GM03348 (cell line): ENCODE measurements at regions not wholly inside any gene's neighbourhood (a gene's known extent, or its start where the extent isn't known, plus 50 kb on each side); places are given as distances from the start of the nearest gene placed in this dataset.
"Not testable (repeated sequence)": the region's sequence is repeated elsewhere in the genome, so short reads cannot be mapped to it uniquely, and the experiment has no call there.

ENCODE experiments used
- DNase-seq: peaks from one replicate; pipeline ENCODE4 v3.0.0; 2012; ENCODE audit warnings: low spot score

DNA sequence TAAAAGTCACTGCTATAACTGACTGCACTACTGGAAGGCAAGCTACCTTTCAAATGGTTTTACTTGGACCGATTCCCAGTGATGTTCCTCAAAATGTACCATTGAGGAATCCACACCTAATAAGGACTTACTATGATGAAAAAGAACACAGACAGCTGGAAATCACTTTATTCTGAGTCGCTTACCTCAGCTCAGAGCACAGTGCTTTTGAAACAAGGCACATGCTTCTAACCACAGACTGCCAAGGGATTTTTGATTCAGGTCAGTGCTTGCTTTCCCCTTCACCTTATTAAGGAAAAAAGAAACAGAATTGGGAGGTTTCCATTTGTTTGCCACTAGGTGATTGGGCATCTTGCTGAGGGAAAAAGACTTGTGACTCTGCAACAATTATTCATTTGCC is 707.5 kb upstream of the FSHR start:
- DNase-seq = no peak

DNA sequence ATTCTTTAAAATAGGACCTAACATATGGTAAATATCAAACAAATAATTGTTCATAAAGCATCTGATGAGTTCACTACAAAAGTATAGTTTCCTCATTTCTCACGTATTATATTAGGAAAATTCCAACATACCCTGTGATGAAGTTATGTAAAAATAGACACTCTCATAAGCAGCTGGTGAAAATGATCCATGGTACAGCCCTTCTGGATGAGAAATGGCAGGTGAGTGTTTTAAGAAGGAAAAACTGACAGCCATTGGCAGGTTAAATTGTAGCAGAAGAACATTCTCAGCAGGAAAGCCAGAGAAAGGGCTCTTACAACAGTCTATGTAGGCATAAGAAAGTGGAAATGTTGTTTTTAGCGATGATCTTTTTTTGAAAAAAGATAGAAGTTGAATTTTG is 706.5 kb upstream of the FSHR start:
- DNase-seq = no peak

DNA sequence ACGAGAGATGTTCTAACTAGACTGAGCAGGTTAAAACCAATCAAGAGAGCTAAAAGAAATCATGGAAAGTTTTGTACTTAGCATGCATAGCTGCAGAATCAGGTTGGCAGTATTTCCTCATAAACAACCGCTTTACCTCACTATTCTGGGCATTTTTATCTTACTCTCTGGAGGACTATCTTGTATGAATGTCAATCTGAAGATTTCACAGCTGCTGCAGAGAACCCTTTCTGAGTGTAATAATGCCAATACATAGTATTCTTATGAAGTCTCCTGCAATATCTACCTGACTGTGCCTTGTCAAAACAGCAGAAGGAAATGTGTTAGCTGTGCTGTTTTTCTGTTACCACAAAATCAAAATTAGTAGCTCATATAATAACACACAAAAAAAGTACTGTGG is 705.9 kb upstream of the FSHR start:
- DNase-seq = no peak

DNA sequence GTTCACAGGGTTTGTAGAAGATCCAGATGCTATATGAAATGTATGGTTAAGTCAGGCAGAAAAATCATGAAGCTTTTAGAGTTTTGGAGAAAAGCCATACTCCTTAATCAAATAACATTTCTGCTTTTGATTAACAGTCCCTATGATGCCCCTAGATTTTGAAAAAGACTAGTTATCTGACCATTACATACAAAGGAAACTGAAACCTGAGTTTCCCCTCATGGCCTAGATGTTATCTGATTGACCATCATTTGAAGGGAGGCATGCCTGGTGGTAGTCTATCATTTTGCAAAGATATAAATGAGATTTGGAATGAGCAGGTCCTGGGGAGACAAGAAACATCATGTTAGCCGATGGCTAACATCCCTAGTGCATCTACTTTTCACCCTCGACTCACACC is 704.3 kb upstream of the FSHR start:
- no peak for DNase-seq

DNA sequence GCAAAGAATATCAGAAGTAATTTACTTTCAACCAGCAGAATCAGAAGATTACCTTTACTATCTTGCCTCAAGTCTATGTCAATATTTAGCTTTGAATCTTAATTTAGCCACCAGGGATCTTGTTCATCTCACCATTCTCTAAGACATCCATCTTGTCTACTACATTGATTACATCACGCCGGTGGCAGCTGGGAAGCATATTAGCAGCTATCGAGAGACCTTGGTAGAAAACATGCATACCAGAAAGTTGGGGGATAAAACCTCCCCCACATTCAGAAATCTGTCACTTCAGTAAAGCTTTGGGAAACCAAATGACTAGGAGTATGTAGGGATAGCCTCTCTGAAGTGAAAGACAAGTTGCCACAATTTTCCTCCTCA is 703.8 kb upstream of the FSHR start:
- no peak for DNase-seq

DNA sequence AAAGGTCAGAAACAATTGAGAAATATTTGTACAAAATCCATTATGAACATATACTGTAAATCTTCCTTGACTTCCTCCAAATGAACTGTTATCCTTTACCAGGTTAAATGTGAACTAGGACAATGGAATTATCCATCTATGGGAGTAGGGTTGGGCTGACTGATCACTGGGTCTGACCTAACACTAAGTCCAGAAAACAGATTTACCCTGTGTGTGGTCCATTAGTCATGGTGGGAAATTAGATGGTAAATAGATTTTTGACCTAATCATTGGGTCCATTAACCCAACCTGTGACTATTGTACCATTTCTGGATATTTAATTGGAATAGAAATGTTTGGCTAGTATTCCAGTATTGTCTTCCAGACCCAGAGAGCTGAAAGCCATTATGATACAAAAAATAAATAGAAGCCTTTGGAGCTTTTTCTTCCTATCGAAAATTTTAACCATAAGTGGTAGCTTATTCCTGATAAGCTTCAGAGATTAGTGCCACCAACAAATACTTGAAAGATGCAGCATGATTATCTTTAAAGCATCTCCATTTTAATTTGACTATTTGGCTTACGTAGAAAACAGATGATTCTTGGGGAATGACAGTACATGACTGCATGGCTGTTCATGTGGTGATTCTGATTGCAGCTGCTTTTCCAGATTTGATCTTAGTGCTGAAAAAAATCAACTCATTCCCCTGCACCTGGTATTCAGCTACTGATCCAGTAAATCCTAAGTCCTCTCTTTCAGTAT is 703.2 kb upstream of the FSHR start:
- no peak for DNase-seq

DNA sequence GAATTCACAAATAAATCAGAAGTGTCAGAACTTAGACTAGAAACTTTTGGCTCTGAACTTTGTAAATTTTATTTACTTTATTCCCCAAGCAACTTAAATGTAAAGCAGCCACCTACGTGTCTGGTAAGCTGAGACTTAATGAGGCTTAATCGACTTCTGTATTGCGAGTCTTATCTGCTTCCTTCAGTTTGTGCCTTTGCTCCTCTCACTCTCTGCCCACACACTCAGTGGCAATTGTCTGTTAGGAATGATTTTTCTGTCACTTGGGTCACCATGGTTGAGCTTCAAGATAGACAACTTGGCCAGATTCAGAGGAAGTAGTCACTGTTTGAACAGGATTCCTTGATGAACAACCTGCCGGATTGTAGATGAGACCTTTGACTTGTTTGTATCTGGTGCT is 691.4 kb upstream of the FSHR start:
- DNase-seq = no peak

DNA sequence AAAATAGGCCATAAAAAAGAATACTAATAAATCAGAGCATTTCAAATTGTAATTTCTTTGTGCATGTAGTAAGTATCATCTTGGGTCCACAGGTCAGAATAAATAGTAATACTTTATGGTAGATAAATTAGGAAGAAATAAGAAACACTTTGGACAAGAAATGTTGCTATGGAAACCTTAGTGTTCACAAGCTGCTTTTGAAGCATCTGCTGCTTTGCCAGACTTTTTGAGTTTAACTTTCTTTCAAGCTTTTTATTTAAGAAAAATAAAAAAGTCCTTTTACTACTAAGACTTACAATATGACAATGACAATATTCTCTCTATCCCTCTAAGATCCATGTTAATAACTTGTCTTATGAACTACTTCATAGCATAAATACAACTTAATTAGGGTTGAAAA is 690.7 kb upstream of the FSHR start:
- no peak for DNase-seq

DNA sequence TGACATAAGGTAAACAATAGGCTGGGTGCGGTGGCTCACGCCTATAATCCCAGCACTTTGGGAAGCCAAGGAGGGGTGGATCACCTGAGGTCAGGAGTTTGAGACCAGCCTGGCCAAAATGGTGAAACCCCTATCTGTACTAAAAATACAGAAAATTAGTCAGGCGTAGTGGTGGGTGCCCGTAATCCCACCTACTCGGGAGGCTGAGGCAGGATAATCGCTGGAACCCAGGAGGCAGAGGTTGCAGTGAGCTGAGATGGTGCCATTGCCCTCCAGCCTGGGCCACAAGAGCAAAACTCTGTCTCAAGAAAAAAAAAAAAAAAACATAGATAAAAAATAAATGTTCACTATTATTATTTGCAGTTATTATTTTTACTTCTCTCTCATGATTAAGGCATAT is 689.8 kb upstream of the FSHR start:
- not testable (repeated sequence) for DNase-seq

DNA sequence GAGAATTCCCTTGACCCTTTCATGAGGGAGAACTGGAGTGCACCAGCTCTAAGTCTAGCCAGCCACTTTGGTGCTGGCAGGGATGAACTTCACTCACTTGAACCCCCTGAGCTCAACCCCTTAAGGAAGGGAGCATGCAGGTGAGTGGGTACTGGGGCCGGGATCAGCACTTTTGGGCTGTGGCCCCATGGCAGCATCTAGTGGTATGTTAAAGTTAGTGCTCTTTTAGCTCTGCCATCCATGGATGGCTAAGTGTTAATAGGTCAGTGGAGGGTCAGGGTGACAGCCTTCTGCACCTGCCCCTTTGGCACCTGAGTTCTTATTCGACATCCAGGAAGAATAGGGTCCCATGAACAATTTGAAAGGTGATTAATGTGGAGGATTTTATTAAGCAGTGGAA is 689.0 kb upstream of the FSHR start:
- no peak for DNase-seq

DNA sequence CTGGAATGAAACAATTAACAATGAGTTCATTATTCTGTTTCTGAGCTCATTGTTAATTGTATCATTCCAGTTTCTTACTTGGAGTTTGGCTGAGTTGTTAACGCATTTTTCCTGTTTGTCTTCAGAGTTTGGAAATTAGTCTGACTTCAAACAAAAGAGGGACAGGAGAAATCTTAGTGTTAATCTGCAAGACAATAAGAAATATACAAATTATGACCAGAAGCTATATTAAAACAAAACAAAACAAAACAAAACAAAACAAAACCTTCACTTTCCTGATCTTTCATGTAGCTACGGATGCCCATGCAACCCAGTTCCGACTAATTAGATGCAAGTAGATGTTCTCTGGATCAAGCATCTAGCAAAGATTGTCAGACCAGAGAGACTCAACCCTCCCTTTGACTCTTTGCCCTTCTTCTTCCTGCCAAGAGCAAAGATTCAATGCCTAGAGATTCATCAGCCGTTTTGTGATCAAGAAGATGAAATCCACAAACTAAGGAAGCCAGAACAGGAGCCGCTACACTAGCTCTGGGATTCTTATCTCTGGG is 686.2 kb upstream of the FSHR start:
- no peak for DNase-seq

DNA sequence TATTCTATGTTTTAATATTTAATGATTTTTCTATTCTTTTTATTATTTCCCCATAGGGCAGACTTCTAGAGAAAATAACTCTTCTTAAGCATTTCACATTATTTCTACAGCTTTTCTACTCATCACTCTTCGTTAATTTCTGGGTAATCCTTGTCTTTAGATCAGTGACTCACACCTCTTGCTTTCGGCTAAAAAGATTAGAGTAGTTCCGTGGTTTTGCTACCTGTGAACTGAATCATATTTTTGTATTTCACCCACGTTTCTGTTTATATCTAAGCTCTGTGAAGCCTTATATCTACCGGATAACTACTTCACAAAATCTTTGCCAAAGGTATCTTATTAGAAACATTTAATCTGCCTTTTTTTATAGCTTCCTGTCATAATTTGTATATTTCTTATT is 685.5 kb upstream of the FSHR start:
- DNase-seq = no peak

DNA sequence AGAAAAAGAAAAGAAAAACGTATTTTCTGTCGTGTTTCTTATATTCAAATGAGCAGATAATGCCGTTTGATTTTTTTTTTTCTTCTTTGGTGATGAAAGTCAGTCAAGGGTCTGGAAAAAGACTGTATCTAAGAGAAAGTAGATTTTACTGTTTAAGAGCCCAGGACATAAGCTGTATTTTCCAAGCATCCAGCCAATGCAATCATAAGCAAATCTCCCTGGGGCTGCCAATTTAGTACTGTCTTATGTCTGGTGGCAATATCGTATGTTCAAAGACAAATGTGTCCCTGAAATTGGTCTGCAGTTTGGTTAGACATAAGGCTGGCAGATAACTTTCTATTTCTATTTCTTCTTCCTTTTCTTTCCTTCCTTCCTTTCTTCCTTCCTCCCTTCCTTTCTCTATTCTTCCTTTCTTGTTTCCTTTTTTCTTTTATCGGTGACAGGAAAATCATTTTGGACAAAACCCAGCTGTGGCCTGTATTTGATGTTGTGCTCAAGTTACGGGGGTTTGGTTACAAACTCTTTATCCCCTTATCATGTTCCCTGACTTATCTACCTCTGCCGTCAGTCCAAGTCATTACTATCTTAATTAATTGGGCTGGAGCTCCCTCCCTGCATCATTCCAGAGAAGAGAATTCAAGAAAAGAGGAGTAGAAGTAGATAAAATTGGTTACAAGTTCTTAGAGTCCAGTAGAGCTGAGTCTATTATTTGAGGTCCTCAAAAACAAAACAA is 683.4 kb upstream of the FSHR start:
- no peak for DNase-seq

DNA sequence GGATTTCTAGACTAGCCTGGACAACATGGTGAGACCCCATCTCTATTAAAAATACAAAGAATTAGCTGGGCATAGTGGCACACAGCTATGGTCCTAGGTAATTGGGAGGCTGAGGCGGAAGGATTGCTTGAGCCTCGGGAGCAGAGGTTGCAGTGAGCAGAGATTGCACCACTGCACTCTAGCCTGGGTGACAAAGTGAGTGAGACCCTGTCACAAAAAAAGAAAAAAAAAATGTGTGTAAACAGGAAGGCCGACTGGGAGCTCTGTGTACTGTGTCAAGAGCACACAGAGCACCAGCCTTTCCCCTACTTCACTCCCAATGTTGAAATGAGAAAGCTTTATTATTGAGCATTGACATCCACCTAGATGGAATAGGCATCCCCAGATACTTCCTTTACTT is 681.7 kb upstream of the FSHR start:
- DNase-seq = no peak

DNA sequence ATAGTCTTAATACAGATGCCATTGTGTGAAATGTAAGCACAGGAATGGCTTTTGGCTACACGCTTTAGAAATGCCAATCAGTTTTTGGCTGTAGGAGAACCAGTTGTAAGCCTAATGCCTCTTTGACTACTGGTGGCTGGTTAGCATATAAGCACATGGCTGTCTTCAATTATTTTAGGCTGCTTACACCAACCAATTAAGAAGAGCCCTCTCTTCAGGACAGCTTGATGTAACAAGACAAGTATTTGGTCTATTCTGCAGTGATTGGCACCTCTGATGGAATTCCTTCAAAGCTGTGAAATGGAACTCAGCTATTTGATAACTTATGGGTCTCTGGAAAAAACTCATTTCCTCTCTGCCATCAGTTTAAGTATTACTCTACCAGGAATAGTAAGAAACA is 680.1 kb upstream of the FSHR start:
- DNase-seq = no peak

DNA sequence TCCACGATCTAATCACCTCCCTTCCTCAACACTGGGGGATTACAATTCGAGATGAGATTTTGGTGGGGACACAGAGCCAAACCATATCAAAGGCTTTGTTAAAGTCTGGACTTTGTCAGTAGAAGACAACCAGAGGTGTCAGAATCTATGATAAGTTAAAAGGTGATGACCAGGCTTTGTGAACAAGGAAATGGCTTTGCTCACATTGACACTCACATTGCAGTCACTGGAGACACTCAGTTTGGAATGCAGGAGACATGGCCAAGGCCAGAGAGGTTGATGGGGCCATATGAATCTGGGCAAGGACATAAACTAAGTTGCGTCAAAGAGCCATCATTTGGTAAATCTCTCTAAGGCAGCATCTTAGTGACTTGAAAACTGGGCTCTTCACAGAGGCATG is 678.2 kb upstream of the FSHR start:
- DNase-seq = no peak

DNA sequence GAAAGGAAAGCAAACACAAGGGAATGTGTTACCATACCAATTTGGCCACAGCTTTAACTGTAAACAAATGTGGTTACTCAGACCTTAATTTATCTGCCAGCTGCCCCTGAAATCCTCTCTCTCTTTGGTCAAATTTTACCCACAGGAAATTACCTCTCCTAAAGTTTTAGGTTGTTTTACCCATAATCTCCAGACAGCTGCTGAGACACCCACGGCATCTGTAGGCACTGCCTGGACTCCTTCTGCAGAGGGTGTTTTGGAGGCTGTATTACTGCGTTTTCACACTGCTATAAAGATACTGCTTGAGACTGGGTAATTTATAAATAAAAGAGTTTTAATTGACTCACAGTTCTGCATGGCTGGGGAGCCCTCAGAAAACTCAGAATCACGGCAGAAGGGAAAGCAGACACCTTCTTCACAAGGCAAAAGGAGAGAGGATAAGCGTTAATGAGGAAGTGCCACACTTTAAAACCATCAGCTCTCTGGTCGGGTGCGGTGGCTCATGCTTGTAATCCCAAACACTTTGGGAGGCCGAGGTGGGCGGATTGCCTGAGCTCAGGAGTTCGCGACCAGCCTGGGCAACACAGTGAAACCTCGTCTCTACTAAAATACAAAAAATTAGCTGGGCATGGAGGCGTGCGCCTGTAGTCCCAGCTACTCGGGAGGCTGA is 677.5 kb upstream of the FSHR start:
- DNase-seq = no peak

DNA sequence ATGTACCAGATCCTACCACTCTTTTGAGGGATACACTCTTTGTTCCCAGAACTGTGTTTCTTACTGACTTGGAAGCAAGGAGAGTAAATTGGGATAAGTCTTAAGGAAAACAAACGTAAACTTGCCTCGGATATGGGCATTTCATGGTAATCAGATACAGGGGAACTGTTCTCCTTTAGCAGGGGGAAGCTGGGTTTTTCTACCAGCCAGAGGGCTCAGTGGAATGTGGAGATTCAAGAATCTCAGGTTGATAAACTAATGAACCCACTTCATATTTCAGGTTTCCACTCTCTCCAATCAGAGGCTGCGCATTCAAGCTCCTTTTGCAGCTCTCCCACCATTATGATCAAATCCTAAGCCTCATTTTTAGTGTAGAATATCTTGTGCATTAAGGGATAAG is 676.5 kb upstream of the FSHR start:
- no peak for DNase-seq

DNA sequence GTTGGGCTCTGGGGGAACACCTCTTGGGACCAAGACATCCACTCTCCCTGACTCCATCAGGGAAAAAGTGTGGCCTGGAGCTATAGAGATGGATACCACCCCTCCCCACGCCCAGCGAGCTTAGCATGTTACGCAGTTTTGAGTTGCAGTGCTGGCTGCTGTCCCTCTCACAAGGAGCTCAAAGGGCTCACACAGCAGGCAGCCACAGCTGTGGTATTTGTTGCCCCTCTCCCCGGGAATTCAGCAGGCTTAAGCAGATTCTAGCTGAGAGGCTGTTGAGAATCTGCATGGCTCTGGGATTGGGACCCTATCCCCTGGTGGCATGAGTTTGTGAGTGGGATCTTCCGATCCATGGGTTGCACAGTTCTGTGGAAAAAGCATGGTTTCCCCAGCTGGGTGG is 673.1 kb upstream of the FSHR start:
- DNase-seq = no peak

DNA sequence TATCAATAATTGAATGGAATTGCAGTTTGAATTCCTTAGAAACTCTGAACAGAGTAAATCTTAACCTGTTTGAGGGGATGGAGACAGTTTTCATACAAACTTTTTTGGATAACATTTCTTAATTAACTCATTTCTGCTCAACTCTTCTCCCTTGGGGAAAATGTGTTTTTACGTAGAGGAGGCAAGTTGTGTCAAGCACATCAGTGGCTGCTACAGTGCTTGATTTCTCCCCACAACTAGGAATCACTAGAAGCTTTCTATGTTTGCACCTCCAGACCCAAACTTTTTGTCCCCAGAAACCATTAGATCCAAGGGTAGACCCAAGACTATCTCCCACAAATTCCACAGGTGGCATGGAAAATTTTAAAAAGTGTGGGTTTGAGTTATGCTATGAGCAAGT is 658.9 kb upstream of the FSHR start:
- no peak for DNase-seq

DNA sequence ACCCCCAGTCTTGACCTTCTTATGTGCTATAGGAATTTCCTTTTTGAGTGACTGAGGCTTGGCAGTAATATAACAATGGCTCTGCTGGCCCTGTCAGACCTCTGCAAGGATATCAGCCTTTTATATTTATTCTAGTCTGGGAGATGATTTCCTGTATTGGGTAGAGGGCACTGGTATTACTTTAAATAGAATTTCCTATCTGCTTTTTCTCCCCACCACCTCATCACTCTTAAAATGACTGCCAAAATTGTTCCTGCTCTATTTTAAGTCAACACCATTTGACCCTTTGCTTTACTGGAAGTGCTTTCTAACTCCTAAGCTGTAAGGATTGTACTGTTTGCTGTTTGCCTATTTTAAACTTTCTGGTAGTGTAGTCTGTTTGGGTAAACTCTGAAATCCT is 658.4 kb upstream of the FSHR start:
- no peak for DNase-seq

DNA sequence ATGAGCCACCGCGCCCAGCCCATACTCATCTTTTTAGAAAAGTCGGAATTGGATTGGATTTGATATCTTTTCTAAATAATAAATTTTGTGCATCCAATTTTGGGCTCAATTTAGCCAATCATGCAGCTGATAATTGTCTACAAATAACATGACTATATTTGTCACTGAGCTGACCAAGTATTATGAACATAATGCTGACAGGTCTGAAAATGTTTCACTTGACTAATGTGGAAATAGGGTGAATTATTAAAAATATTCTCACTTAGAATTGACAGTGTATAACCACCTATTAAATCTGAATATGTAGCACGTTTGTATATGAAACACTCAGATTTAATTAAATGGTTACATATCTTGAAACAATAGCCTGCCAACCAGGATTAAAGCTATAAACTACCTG is 657.2 kb upstream of the FSHR start:
- DNase-seq = no peak

DNA sequence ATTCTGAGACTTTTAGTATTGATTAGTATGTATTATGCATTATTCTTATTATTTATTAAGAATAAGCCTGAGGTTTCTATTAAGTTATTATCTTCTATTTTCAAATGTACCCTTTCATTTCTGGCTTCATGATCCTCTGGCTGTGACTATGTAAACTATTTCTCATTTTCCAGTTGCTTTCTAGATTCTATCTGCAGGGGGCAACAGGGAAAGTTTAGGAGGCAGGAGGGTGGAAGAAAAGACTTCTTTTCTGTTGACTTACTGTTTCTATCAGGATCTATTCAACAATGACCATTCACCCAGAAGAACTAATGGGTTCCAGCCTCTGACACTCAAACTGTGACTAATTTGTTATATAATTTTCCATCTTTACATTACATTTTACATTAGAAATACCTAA is 653.4 kb upstream of the FSHR start:
- DNase-seq = no peak
